Breast epithelium (tissue), 3 donors: ENCODE measurements at regions not wholly inside any gene's neighbourhood (a gene's known extent, or its start where the extent isn't known, plus 50 kb on each side); places are given as distances from the start of the nearest gene placed in this dataset.

Experiments used
- CTCF ChIP-seq, 3 donors: fragments of 450-650 bp; IDR thresholded peaks; one replicate each; pipeline ENCODE4 v1.5.1; 2016 to 2017; ENCODE audit warnings: antibody characterized with exemption in 3 of 3, mild to moderate bottlenecking in 3 of 3, moderate library complexity in 3 of 3
- POLR2A ChIP-seq: fragments of 450-650 bp; IDR thresholded peaks from one replicate; pipeline ENCODE4 v1.6.1; 2016; ENCODE audit warnings: antibody characterized with exemption, mild to moderate bottlenecking, moderate library complexity
- POLR2AphosphoS5 ChIP-seq, 3 donors: sonication (generic); formaldehyde crosslinking; IDR thresholded peaks; one replicate each; pipeline ENCODE4 v1.6.1; 2017; ENCODE audit warnings: antibody characterized with exemption in 3 of 3

GRCh38 chr20:54929191-54929590 is 453.8 kb downstream of the DOK5 start:
- TF ChIP-seq CTCF (IDR thresholded peaks at IDR 0.05) (no peak), POLR2A (no peak), POLR2AphosphoS5 (IDR thresholded peaks at IDR 0.05) (no peak)
